ENCODE measurements at regions not wholly inside any gene's neighbourhood (a gene's known extent, or its start where the extent isn't known, plus 50 kb on each side); places are given as distances from the start of the nearest gene placed in this dataset.

GRCh38 chr2:146615778-146616177 lies 1229.1 kb upstream of the ACVR2A start:
- TF ChIP-seq CTCF (conservative IDR thresholded peaks at IDR 0.05; ENCODE audit: low read depth, low read length) (no peak), EZH2 (IDR thresholded peaks at IDR 0.05; ENCODE audit: borderline replicate concordance, low read depth, low read length, poor library complexity, severe bottlenecking) (no peak)
